GM04504 (cell line): ENCODE measurements at regions not wholly inside any gene's neighbourhood (a gene's known extent, or its start where the extent isn't known, plus 50 kb on each side); places are given as distances from the start of the nearest gene placed in this dataset.
A peak's percentile ranks its signal among the peaks of the same experiment; 100 is the strongest.

Experiments
- DNase-seq: peaks from one replicate; pipeline ENCODE4 v3.0.0-alpha.2; 2012; ENCODE audit warnings: low read depth

DNA sequence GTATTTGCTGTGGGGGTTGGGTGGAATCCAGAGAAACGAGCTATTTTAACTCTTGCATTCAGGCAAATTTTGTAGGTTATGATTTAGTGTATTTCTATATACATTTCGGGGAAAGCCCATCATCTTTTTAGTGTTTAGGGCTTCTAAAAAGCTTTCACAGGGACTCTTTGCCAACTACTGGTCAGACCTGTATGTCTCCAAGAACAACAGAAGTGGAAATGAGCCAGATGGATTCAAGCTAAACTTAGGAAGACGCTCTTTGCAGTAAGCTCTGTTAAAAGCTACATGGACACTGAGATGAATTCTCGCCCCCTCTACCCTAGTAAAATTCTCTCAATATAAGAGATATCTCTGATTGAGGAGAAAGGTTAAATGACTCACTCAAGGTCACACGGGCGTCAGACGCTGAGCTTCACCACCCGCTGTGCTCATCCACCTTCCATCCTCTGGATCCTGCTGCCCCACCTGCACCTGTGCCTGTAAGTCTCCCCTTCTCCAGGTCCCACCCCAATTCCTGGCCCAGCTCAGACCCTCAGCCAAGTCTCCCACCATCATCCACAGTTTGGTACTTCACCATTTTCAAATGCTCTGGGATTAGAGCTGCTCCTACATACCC lies 85.6 kb downstream of the MARCHF4 start:
- no peak for DNase-seq

DNA sequence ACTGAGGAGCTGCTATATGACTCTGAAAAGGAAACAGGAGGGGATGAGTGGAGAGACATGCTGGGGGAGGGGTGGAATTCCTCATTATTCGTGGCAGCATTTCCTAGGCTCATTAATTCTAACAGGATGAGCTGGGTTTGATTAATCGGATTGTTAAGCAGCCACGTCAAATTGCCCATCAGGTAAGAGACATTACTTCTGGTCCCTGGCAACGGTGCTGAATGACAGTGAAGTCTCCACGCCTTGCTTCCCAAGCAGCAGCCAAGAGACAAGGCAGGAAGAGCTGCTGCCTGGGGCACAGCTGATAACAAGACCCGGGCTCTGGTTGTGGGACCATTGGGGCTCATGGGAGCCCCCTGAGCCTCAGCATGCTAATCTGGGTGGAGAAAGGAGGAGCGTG lies 86.6 kb downstream of the MARCHF4 start:
- no peak for DNase-seq

DNA sequence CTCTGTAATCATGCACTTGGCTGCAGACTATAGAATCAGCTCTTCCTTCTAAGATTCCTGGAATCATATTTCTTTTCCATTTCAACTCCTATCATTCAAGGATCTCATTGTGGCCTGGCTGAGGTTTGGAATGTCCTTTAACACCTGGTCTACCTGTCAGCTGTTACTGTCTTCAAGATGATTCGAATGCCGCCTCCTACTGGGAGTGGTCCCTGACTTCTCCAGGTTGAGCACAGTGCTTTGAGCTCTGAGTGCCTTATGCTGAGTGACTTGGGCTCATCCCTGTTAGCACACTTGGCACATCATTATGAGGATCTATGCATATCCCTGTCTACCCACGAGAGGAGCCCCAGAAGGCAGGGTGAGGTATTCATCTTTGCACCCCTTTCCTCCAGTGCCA lies 87.6 kb downstream of the MARCHF4 start:
- DNase-seq: no peak

DNA sequence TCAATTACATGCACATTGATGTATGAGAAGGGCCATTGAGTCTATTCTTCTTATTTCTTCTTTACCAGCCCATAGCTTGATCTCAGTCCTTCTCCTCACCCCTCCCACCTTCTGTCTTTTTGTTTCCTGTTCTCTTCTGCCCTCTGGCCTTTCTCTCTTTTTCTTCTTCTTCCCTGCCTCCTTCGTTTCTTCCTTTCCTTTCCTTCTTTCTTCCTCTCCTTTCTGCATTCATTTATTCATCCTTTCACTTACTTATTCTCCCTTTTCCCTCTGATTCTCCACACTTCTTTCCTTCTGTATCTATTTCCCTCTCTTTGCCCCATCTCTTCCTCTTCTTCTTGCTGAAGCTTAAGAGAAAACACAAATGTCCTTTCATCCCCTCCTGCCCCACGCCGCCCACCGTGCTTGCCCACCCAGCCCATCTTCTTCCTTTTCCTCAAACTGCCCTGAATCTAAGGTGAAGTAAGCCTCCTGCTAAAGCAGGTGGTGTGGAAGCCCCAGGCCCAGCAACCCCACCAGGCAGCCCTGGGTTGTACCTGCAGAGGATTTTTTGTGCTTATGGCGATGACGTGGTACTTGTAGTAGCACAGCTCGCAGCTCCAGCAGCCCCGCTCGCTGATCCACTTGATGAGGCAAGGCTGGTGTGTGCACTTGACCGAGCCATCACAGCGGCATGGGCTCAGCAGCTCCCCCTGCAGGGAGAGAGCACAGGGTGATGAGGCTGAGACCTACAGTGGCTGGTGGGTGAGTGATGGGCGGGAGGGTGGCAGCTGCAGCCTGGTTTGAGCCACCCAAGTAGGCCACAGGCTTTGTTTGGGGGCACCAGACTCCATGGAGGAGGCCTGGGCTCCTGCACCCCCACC lies 89.0 kb downstream of the MARCHF4 start:
- DNase-seq: no peak

DNA sequence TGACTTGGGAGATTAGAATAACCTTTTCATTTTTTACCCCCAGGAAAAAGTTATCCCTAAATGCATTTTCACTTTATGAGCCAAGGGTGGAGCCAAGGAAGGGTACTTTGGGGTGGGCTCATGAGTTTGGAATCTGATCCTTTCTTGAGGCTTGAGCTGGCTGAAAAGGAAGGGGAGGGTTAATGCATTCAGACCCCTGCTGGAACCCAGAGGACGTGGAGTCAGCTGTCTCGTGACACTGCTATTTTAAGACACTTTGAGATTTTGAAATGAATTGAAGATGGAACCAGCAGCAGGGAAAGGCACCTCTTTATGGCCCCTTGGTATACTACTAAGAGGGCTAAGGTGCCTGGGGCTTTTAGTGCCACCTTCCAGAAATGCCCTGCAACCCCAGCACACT lies 90.4 kb downstream of the MARCHF4 start:
- no peak for DNase-seq

DNA sequence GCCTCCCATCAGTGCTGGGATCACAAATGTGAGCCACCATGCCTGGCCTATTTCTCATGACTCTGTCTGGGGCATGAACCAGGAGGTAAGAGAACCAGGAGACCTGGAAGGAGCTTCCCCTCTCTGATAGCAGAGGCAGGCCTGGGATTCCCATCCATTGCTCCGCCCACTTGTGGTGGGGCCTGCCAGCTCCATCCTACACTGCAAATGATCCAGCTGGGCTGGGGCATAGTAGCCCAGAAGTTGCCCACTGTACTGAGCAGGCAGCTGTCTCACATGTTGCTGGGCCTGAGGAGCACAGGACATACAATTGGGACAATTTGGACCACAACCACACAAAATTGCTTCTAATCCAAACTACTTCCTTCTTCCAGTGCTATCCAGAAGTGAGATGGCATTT lies 91.0 kb downstream of the MARCHF4 start:
- DNase-seq: no peak

DNA sequence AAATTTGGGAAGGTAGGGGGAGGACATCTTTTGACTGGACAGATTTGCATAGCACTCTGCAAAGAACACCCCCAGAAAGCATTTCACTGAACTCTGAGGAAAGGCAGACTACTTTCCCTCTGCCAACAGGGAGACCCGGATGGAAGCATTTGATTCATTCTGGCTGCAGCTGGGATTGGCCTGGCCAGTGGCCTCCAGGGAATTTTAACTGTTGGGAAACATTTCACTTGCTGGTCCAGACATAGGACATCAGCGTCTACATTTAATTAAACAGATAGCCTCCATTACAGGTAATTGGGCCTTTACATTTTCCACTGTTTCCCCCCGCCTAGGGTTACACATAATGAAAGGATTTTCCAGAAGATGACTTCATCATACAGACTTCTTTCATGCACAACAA lies 92.8 kb downstream of the MARCHF4 start:
- DNase-seq: no peak

DNA sequence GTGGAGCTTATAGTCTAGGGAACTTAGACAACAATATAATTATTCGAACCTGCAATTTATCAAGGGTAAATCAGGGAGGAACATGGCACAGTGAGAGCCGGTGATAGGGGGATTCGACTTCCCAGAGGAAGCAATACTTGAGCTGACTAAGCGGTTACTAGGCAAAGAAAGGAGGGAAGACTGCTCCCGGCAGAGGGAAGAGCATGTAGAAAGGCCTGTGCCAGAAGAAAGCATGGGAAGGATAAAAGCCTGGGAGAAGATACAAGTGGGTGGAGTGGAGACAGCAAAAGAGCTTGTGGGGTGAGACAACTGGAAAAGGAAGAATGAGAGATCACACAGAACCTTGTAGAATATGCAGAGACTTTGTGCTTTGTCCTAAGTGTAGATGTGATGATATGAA lies 93.3 kb downstream of the MARCHF4 start:
- no peak for DNase-seq

DNA sequence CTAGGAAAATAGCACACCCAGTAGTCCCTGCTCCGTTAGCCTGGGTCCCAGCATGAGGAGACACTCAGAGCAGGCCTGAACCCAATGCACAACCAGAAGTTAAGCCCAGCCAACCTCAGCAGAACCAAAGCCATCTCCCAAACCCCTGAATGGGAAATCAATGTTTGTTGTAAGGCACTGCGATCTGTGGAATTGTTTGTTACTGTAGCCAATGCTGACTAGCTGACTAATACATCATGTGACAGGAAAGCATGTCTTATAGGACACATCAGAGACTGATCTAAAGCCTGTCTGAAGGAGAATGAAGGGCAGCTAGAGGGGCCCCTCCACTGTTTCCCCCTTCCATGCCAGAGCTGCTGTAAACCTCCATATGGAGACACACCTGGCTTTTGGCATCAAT lies 96.4 kb downstream of the MARCHF4 start:
- no peak for DNase-seq

DNA sequence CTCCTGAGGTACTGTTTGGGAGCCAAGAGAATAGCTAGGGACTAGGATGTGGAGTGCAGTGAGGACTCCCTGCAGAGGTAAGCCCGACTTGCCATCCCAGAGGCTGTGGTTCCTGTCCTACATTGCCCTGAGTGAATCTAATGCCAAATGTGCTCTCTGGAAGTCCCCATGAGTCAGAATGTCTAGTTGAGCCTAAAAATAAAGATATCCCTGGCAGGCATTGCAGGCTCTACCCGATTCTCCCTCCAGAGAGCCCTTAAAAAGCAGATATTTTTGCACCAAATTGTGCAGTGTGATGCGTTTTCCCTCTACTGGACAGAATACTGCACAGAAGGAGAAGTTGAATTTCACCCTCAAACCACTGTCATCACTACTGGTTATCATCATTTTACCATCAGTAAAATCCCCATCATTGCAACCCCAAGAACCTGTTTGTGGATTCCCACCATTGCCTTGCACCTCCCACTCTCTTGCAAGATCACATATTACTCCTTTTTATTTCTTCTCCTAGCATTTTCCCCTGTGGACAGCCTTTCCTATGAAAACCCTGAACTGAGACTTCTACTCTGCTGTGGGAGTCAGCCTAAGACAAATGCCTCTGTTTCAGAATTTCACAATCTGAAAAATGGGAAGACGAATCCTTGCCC lies 98.0 kb downstream of the MARCHF4 start:
- peak; percentile 24 for DNase-seq

DNA sequence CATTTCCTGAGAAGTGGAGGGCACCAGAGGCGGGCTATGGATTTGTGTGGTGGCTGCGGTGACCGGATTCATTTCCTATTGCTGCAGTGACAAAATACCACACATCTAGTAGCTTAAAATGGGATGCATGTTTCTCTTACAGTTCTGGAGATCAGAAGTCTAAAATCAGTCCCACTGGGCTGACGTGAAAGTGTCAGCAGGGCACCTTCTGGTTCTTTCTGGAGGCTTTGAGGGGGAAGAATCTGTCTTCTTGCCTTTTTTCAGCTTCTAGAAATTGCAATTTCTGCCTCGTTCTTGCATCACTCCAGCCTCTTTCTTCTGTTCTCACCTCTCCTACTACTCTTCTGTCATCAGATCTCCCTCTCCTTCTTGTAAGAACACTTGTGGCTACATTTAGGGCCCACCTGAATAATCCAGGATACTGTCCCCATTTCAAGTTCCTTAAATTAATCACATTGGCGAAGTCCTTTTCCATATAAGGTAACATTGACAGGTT lies 111.2 kb downstream of the MARCHF4 start:
- no peak for DNase-seq

DNA sequence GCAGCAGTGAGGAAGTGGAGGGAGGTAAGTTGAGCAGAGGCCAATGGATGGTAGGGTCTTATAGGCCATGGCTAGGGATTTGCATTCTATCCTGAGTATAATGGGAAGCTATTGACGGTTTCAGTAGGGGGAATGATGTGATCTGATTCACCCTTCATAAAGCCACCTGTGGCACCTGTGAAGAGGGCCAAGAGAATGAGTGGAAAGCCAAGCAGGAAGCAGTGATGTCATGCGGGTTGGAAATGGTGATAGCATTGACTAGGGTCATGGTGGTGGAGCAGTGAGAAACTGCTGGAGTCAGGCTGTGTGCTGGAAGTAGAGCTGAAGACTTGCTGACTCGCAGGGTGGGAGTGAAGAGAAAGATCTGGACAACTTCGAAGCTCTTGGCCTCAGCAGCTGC lies 111.7 kb downstream of the MARCHF4 start:
- no peak for DNase-seq

DNA sequence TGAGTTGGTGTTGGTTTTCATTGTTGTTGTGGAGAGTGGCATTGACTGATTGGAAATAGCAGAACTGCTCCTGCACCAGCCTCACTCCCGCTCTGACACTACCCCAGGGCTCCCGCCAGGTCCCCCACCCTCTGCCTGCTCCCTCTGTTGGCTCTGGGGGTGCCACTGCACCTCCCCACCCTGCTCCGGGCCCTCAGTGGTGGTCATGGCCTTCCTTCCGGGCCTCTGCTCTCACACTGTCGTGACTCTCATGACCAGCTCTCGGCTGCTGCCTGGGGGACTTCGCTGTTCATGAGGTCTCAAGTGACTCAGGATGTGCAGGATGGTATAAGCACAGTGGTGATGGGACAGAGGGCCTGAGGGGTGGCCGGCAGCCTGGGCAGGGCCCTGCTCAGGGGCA lies 113.2 kb downstream of the MARCHF4 start:
- no peak for DNase-seq

DNA sequence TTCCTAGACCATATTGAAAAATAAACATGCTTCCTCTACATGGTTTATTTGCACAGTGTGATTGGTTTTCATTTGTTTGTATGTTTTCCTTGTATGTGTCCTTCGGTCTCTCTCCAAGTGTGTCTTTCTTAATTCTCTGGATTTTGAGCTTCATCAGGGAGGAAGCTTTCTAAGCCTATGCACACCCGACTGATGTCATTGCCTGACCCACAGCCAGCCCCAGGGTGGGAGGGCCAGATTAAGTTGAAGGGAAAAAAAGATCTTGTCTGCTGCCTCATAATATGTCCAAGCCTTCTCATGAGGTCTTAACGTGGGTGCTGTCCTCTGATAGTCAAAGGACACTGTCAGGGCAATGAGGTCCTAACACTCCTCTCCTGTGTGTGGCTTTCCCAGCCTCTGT lies 115.2 kb downstream of the MARCHF4 start:
- DNase-seq: no peak
